HFFc6 (cell line): ENCODE measurements at regions not wholly inside any gene's neighbourhood (a gene's known extent, or its start where the extent isn't known, plus 50 kb on each side); places are given as distances from the start of the nearest gene placed in this dataset.

Experiments
- DNase-seq: peaks from one replicate; pipeline ENCODE4 v3.0.0-alpha.2; 2018
- H3K27ac Mint-ChIP-seq: 2 replicates; pipeline ENCODE4 v1.8.0; 2020; ENCODE audit warnings: mild to moderate bottlenecking, mixed read lengths
- H3K27me3 Mint-ChIP-seq: 2 replicates; pipeline ENCODE4 v1.8.0; 2021; ENCODE audit warnings: mild to moderate bottlenecking, moderate library complexity, mixed read lengths; ENCODE audit not compliant: insufficient read depth
- H3K36me3 Mint-ChIP-seq: 2 replicates; pipeline ENCODE4 v1.8.0; 2021; ENCODE audit warnings: low read depth, mixed read lengths
- H3K4me1 Mint-ChIP-seq: 2 replicates; pipeline ENCODE4 v1.8.0; 2020; ENCODE audit warnings: low read depth, mixed read lengths
- H3K4me3 Mint-ChIP-seq: 2 replicates; pipeline ENCODE4 v1.8.0; 2020; ENCODE audit warnings: mild to moderate bottlenecking, moderate library complexity, mixed read lengths
- H3K9me3 Mint-ChIP-seq: 2 replicates; pipeline ENCODE4 v1.8.0; 2020; ENCODE audit warnings: mild to moderate bottlenecking, mixed read lengths
- CTCF ChIP-seq: fragments of 200-600 bp; sonication (generic); IDR thresholded peaks from 2 replicates; pipeline ENCODE4 v1.5.0; 2021; ENCODE audit warnings: antibody characterized with exemption, mild to moderate bottlenecking

- DNase-seq, result no peak
- no peak overlapping the region for H3K4me3 Mint-ChIP-seq
- H3K27me3 Mint-ChIP-seq, result peaks cover 9% of the 10 kb centered on the region
- no peaks in the 10 kb centered on the region; the same call in 1 of the 2 replicates for H3K36me3 Mint-ChIP-seq
- no peak overlapping the region for H3K27ac Mint-ChIP-seq
- peak; percentile 11; the same call in 1 of the 2 replicates for TF ChIP-seq CTCF
- H3K9me3 Mint-ChIP-seq, result peaks cover 30% of the 10 kb centered on the region
- peaks cover 29% of the 10 kb centered on the region for H3K4me1 Mint-ChIP-seq
Measured at GRCh38 chr5:178788381-178789085, 58.1 kb upstream of the ZNF354A start.

GRCh38 chr5:178787889-178788288 is 57.4 kb upstream of the ZNF354A start:
- peaks cover 29% of the 10 kb centered on the region for H3K4me1 Mint-ChIP-seq
- peaks cover 30% of the 10 kb centered on the region for H3K9me3 Mint-ChIP-seq
- TF ChIP-seq CTCF, result no peak
- peak overlapping the region; percentile 57; the same call in 1 of the 2 replicates for H3K4me3 Mint-ChIP-seq
- no peak overlapping the region for H3K27ac Mint-ChIP-seq
- H3K27me3 Mint-ChIP-seq, result peaks cover 9% of the 10 kb centered on the region
- no peak for DNase-seq
- H3K36me3 Mint-ChIP-seq, result no peaks in the 10 kb centered on the region; the same call in 1 of the 2 replicates

GRCh38 chr5:178786859-178787499 is 56.5 kb upstream of the ZNF354A start:
- DNase-seq, result peak; percentile 79
- Mint-ChIP-seq H3K27ac (peak overlapping the region; percentile 72), H3K4me3 (peak overlapping the region; percentile 57), H3K27me3 (peaks cover 9% of the 10 kb centered on the region), H3K36me3 (no peaks in the 10 kb centered on the region; the same call in 1 of the 2 replicates), H3K9me3 (peaks cover 24% of the 10 kb centered on the region), H3K4me1 (peaks cover 29% of the 10 kb centered on the region)
- TF ChIP-seq CTCF, result no peak

- no peak for DNase-seq
- TF ChIP-seq CTCF, result no peak
- Mint-ChIP-seq H3K36me3 (no peaks in the 10 kb centered on the region; the same call in 1 of the 2 replicates), H3K4me3 (peak overlapping the region; percentile 57; the same call in 1 of the 2 replicates), H3K4me1 (peaks cover 29% of the 10 kb centered on the region), H3K9me3 (peaks cover 24% of the 10 kb centered on the region), H3K27ac (peak overlapping the region; percentile 72), H3K27me3 (peaks cover 10% of the 10 kb centered on the region)
Measured at GRCh38 chr5:178786417-178786816, 56.0 kb upstream of the ZNF354A start.

GRCh38 chr5:178785999-178786398 is 55.5 kb upstream of the ZNF354A start:
- no peak for TF ChIP-seq CTCF
- Mint-ChIP-seq H3K4me1 (peaks cover 29% of the 10 kb centered on the region), H3K4me3 (no peak overlapping the region; the same call in 1 of the 2 replicates), H3K9me3 (peaks cover 23% of the 10 kb centered on the region), H3K27me3 (peaks cover 9% of the 10 kb centered on the region), H3K27ac (peak overlapping the region; percentile 72), H3K36me3 (no peaks in the 10 kb centered on the region; the same call in 1 of the 2 replicates)
- peak; percentile 73 for DNase-seq
